ENCODE measurements at regions not wholly inside any gene's neighbourhood (a gene's known extent, or its start where the extent isn't known, plus 50 kb on each side); places are given as distances from the start of the nearest gene placed in this dataset.
"Not testable (repeated sequence)": the region's sequence is repeated elsewhere in the genome, so short reads cannot be mapped to it uniquely, and the experiment has no call there.

- H3K4me3 ChIP-seq: no peak overlapping the region
- intact Hi-C loops (cut with DNase I; ENCODE audit: low total_unique reads): no loop called here
- H3K27ac ChIP-seq: no peak overlapping the region
- TF ChIP-seq CTCF (IDR thresholded peaks at IDR 0.05): no peak
- no peak for TF ChIP-seq POLR2A (IDR thresholded peaks at IDR 0.05)
- TF ChIP-seq EP300 (IDR thresholded peaks at IDR 0.05): no peak
- no peak for TF ChIP-seq POLR2AphosphoS5 (IDR thresholded peaks at IDR 0.05)
- no peaks in the 10 kb centered on the region for H3K36me3 ChIP-seq
- no peaks in the 10 kb centered on the region for H3K27me3 ChIP-seq
- 59 to 71% (median 62%) methylated on average over 2 of the region's 2 CpGs for WGBS, 5 donors
- H3K4me1 ChIP-seq: no peaks in the 10 kb centered on the region
- no peak for DNase-seq
- no peaks in the 10 kb centered on the region for H3K9me3 ChIP-seq
These were observed 612.8 kb downstream of the IPMK start for GRCh38 chr10:57654856-57655255.

- H3K27me3 ChIP-seq; H3K36me3 ChIP-seq; H3K4me3 ChIP-seq; H3K9me3 ChIP-seq; H3K27ac ChIP-seq; DNase-seq; intact Hi-C loops (cut with DNase I; ENCODE audit: low total_unique reads); H3K4me1 ChIP-seq: not testable (repeated sequence)
- 72 to 88% (median 83%) methylated on average over 3 of the region's 3 CpGs for WGBS, 5 donors
These were observed 622.6 kb downstream of the IPMK start for GRCh38 chr10:57645108-57645507.

- DNase-seq: no peak
- no peaks in the 10 kb centered on the region for H3K9me3 ChIP-seq
- 78 to 96% (median 91%) methylated on average over 2 of the region's 2 CpGs for WGBS, 5 donors
- H3K36me3 ChIP-seq: no peaks in the 10 kb centered on the region
- intact Hi-C loops (cut with DNase I; ENCODE audit: low total_unique reads): no loop called here
- H3K27me3 ChIP-seq: no peaks in the 10 kb centered on the region
- H3K27ac ChIP-seq: no peak overlapping the region
- H3K4me1 ChIP-seq: no peaks in the 10 kb centered on the region
- TF ChIP-seq POLR2A (IDR thresholded peaks at IDR 0.05) (no peak), POLR2AphosphoS5 (IDR thresholded peaks at IDR 0.05) (no peak), CTCF (IDR thresholded peaks at IDR 0.05) (no peak), EP300 (IDR thresholded peaks at IDR 0.05) (no peak)
- H3K4me3 ChIP-seq: no peak overlapping the region
These were observed 629.3 kb downstream of the IPMK start for GRCh38 chr10:57638411-57638810.

- Histone ChIP-seq H3K27me3 (no peaks in the 10 kb centered on the region), H3K36me3 (no peaks in the 10 kb centered on the region), H3K4me3 (no peak overlapping the region), H3K4me1 (no peaks in the 10 kb centered on the region), H3K27ac (no peak overlapping the region), H3K9me3 (no peaks in the 10 kb centered on the region)
- intact Hi-C loops (cut with DNase I; ENCODE audit: low total_unique reads): no loop called here
- TF ChIP-seq EP300 (IDR thresholded peaks at IDR 0.05): no peak
- no peak for TF ChIP-seq POLR2A (IDR thresholded peaks at IDR 0.05)
- no peak for TF ChIP-seq CTCF (IDR thresholded peaks at IDR 0.05)
- no peak for TF ChIP-seq POLR2AphosphoS5 (IDR thresholded peaks at IDR 0.05)
- peak in 1 of 2 donors; percentile 25 for DNase-seq
- WGBS, 5 donors: 20 to 28% (median 24%) methylated on average over 3 of the region's 3 CpGs
These were observed 639.0 kb downstream of the IPMK start for GRCh38 chr10:57628592-57629284.

- intact Hi-C loops (cut with DNase I; ENCODE audit: low total_unique reads): no loop called here
- no peak for DNase-seq
- WGBS, 5 donors: 27 to 52% (median 38%) methylated on average over 2 of the region's 2 CpGs
These were observed 640.0 kb downstream of the IPMK start for GRCh38 chr10:57627642-57628178.

More at GRCh38 chr10:57627642-57628178, 640.0 kb downstream of the IPMK start:
- Histone ChIP-seq H3K4me3 (no peak overlapping the region), H3K36me3 (no peaks in the 10 kb centered on the region), H3K9me3 (no peaks in the 10 kb centered on the region), H3K4me1 (no peaks in the 10 kb centered on the region), H3K27ac (no peak overlapping the region), H3K27me3 (no peaks in the 10 kb centered on the region)
- no peak for TF ChIP-seq POLR2A (IDR thresholded peaks at IDR 0.05)
- TF ChIP-seq POLR2AphosphoS5 (IDR thresholded peaks at IDR 0.05): no peak
- TF ChIP-seq EP300 (IDR thresholded peaks at IDR 0.05): no peak
- no peak for TF ChIP-seq CTCF (IDR thresholded peaks at IDR 0.05)

Data from stomach (tissue), 8 donors.